H9 (cell line): ENCODE measurements at regions not wholly inside any gene's neighbourhood (a gene's known extent, or its start where the extent isn't known, plus 50 kb on each side); places are given as distances from the start of the nearest gene placed in this dataset.

ENCODE experiments used
- DNase-seq: peaks from one replicate; pipeline ENCODE4 v3.0.0-alpha.2; 2017
- H2AFZ ChIP-seq: one replicate; pipeline ENCODE4 v1.6.1; 2013; ENCODE audit warnings: mild to moderate bottlenecking, low read length, control low read depth, moderate library complexity
- H2AK5ac ChIP-seq: 2 replicates; pipeline ENCODE4 v1.6.1; 2013; ENCODE audit warnings: low read length, control low read depth, mixed read lengths; ENCODE audit not compliant: insufficient read length
- H2BK120ac ChIP-seq: one replicate; pipeline ENCODE4 v1.6.1; 2013; ENCODE audit warnings: low read depth, mild to moderate bottlenecking, low read length, control low read depth, inconsistent platforms; ENCODE audit not compliant: poor library complexity, severe bottlenecking
- H2BK12ac ChIP-seq: 2 replicates; pipeline ENCODE4 v1.6.1; 2013; ENCODE audit warnings: low read length, control low read depth, mixed read lengths, low read depth; ENCODE audit not compliant: insufficient read length
- H2BK15ac ChIP-seq: 2 replicates; pipeline ENCODE4 v1.6.1; 2013; ENCODE audit warnings: low read depth, low read length, control low read depth
- H2BK20ac ChIP-seq: one replicate; pipeline ENCODE4 v1.6.1; 2013; ENCODE audit warnings: low read depth, mild to moderate bottlenecking, low read length, control low read depth, inconsistent platforms; ENCODE audit not compliant: poor library complexity, severe bottlenecking
- H2BK5ac ChIP-seq: 2 replicates; pipeline ENCODE4 v1.6.1; 2013; ENCODE audit warnings: low read length, control low read depth, mixed read lengths; ENCODE audit not compliant: insufficient read length
- H3K14ac ChIP-seq: 2 replicates; pipeline ENCODE4 v1.6.1; 2013; ENCODE audit warnings: low read length, control low read depth; ENCODE audit not compliant: insufficient read depth
- H3K18ac ChIP-seq: 2 replicates; pipeline ENCODE4 v1.6.1; 2013; ENCODE audit warnings: low read depth, mild to moderate bottlenecking, mixed read lengths, low read length, control low read depth; ENCODE audit not compliant: insufficient read length
- H3K23ac ChIP-seq: 2 replicates; pipeline ENCODE4 v1.6.1; 2013; ENCODE audit warnings: low read length, control low read depth, mixed read lengths, low read depth; ENCODE audit not compliant: insufficient read length
- H3K23me2 ChIP-seq: 2 replicates; pipeline ENCODE4 v1.6.1; 2013; ENCODE audit warnings: low read depth, mild to moderate bottlenecking, mixed read lengths, low read length, control low read depth; ENCODE audit not compliant: insufficient read length, poor library complexity, severe bottlenecking
- H3K27ac ChIP-seq: 2 replicates; pipeline ENCODE4 v1.5.1; 2013; ENCODE audit warnings: low read length, control low read depth, mixed read lengths, low read depth; ENCODE audit not compliant: insufficient read length
- H3K27me3 ChIP-seq: 2 replicates; pipeline ENCODE4 v1.6.1; 2013; ENCODE audit warnings: low read length, control low read depth, inconsistent platforms; ENCODE audit not compliant: insufficient read depth
- H3K4ac ChIP-seq: 2 replicates; pipeline ENCODE4 v1.6.1; 2013; ENCODE audit warnings: low read depth, mild to moderate bottlenecking, control low read depth, inconsistent platforms, low read length, moderate library complexity
- H3K4me1 ChIP-seq: 2 replicates; pipeline ENCODE4 v1.6.1; 2013; ENCODE audit warnings: low read length, control low read depth, inconsistent platforms; ENCODE audit not compliant: insufficient read depth
- H3K4me2 ChIP-seq: 2 replicates; pipeline ENCODE4 v1.6.1; 2013; ENCODE audit warnings: low read length, control low read depth, mixed read lengths; ENCODE audit not compliant: insufficient read length, insufficient read depth
- H3K56ac ChIP-seq: 2 replicates; pipeline ENCODE4 v1.6.1; 2013; ENCODE audit warnings: low read depth, mild to moderate bottlenecking, mixed read lengths, low read length, control low read depth; ENCODE audit not compliant: insufficient read length
- H3K79me1 ChIP-seq: 2 replicates; pipeline ENCODE4 v1.6.1; 2013; ENCODE audit warnings: low read depth, mild to moderate bottlenecking, moderate library complexity, low read length, control low read depth, inconsistent platforms; ENCODE audit not compliant: insufficient read depth, poor library complexity, severe bottlenecking
- H3K79me2 ChIP-seq: 2 replicates; pipeline ENCODE4 v1.6.1; 2013; ENCODE audit warnings: low read length, control low read depth, inconsistent platforms; ENCODE audit not compliant: insufficient read depth
- H3K9ac ChIP-seq: 2 replicates; pipeline ENCODE4 v1.6.1; 2013; ENCODE audit warnings: low read length, control low read depth, mixed read lengths; ENCODE audit not compliant: insufficient read length; ENCODE audit errors: extremely low read depth
- H3K9me3 ChIP-seq: one replicate; pipeline ENCODE4 v1.6.1; 2013; ENCODE audit warnings: low read depth, low read length, inconsistent platforms; ENCODE audit not compliant: control insufficient read depth
- H3T11ph ChIP-seq: one replicate; pipeline ENCODE4 v1.6.1; 2013; ENCODE audit warnings: mild to moderate bottlenecking, low read length, control low read depth, inconsistent platforms
- H4K20me1 ChIP-seq: one replicate; pipeline ENCODE4 v1.6.1; 2013; ENCODE audit not compliant: control insufficient read depth, insufficient read length, insufficient read depth
- H4K5ac ChIP-seq: 2 replicates; pipeline ENCODE4 v1.6.1; 2013; ENCODE audit warnings: low read depth, mild to moderate bottlenecking, mixed read lengths, low read length, control low read depth; ENCODE audit not compliant: insufficient read length
- H4K8ac ChIP-seq: replicated peaks from 2 replicates; pipeline ENCODE4 v1.6.1; 2013; ENCODE audit warnings: low read length, control low read depth, mixed read lengths, low read depth; ENCODE audit not compliant: insufficient read length
- H4K91ac ChIP-seq: 2 replicates; pipeline ENCODE4 v1.6.1; 2013; ENCODE audit warnings: low read depth, mild to moderate bottlenecking, moderate library complexity, mixed read lengths, low read length, control low read depth; ENCODE audit not compliant: insufficient read length
- H3K27ac Mint-ChIP-seq, 3 experiments: 2 replicates in 2 of 3; 3 replicates in 1 of 3; pipeline ENCODE4 v1.8.0; 2020 to 2021; ENCODE audit warnings: mixed read lengths in 3 of 3, mild to moderate bottlenecking in 1 of 3, moderate library complexity in 1 of 3
- H3K27me3 Mint-ChIP-seq: 2 replicates; pipeline ENCODE4 v1.8.0; 2021; ENCODE audit warnings: low read depth, mild to moderate bottlenecking, moderate library complexity, mixed read lengths
- H3K36me3 Mint-ChIP-seq, 3 experiments: 2 replicates in 2 of 3; 3 replicates in 1 of 3; pipeline ENCODE4 v1.8.0; 2020 to 2021; ENCODE audit warnings: low read depth in 3 of 3, mixed read lengths in 3 of 3; ENCODE audit not compliant: insufficient read depth in 1 of 3
- H3K4me1 Mint-ChIP-seq, 2 experiments: 2 replicates each; pipeline ENCODE4 v1.8.0; 2020; ENCODE audit warnings: mixed read lengths in 2 of 2
- H3K4me3 Mint-ChIP-seq, 2 experiments: 2 replicates in 1 of 2; 3 replicates in 1 of 2; pipeline ENCODE4 v1.8.0; 2020 to 2021; ENCODE audit warnings: mild to moderate bottlenecking in 2 of 2, mixed read lengths in 2 of 2, moderate library complexity in 1 of 2
- H3K9me3 Mint-ChIP-seq, 2 experiments: 2 replicates in 1 of 2; 3 replicates in 1 of 2; pipeline ENCODE4 v1.8.0; 2020; ENCODE audit warnings: mild to moderate bottlenecking in 2 of 2, mixed read lengths in 2 of 2, moderate library complexity in 1 of 2
- WGBS: extraction: QIAGEN DNeasy Blood & Tissue Kit; methylation state at CpG from one replicate; pipeline ENCODE4 v1.1.7; 2013; ENCODE audit warnings: missing lambda C conversion rate, low lambda C conversion rate, mixed read lengths; ENCODE audit not compliant: insufficient read length; ENCODE audit errors: extremely low coverage; 5-methylcytosine and 5-hydroxymethylcytosine counted together
- TF ChIP-seq, protein P1 (sequence below): fragments of 200-600 bp; sonication (generic); conservative IDR thresholded peaks from 3 replicates; pipeline ENCODE4 v1.8.0; 2021; ENCODE audit warnings: antibody characterized with exemption, mild to moderate bottlenecking

DNA sequence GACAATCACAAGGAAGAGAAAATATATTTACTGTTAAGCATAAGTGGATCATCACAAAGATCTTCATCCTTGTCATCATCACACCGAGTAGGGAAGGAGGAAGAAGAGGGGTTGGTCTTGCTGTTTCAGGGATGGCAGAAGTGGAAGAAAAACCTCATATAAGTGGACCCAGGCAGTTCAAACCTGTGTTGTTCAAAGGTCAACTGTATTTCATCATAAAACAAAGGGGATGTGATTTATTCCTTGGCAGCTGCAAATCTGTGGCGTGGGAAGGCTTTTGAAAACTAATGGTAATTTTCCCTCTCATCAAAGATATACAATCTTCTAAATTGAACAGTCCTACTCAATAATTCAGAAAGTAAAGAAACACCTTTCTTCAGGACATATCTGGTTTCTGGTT is 129.9 kb upstream of the ABI3BP start:
- Mint-ChIP-seq H3K36me3 (no peaks in the 10 kb centered on the region), H3K27ac (no peak overlapping the region; a peak in 1 of 7 replicates), H3K4me1 (no peaks in the 10 kb centered on the region), H3K4me3 (no peak overlapping the region), H3K9me3 (no peaks in the 10 kb centered on the region; a peak in 1 of 5 replicates), H3K27me3 (peaks cover 3% of the 10 kb centered on the region; the same call in 1 of the 2 replicates)
- Histone ChIP-seq H3K23me2 (no peaks in the 10 kb centered on the region), H2AK5ac (no peak overlapping the region), H4K5ac (no peak overlapping the region), H2BK120ac (no peak overlapping the region), H2AFZ (no peak overlapping the region), H2BK20ac (no peak overlapping the region), H3T11ph (no peak overlapping the region), H4K91ac (no peak overlapping the region), H3K14ac (no peak overlapping the region), H2BK12ac (no peak overlapping the region), H3K79me1 (no peaks in the 10 kb centered on the region), H3K27me3 (no peaks in the 10 kb centered on the region), H3K4me2 (no peak overlapping the region), H2BK15ac (no peak overlapping the region), H3K79me2 (no peaks in the 10 kb centered on the region), H3K56ac (no peak overlapping the region), H3K9ac (no peak overlapping the region), H3K27ac (no peak overlapping the region), H3K4me1 (no peaks in the 10 kb centered on the region), H4K8ac (no peak overlapping the region), H3K23ac (no peak overlapping the region), H3K18ac (no peak overlapping the region), H3K4ac (no peak overlapping the region), H2BK5ac (no peak overlapping the region), H3K9me3 (no peaks in the 10 kb centered on the region), H4K20me1 (no peaks in the 10 kb centered on the region)
- no peak for DNase-seq
- TF ChIP-seq, protein P1, sequence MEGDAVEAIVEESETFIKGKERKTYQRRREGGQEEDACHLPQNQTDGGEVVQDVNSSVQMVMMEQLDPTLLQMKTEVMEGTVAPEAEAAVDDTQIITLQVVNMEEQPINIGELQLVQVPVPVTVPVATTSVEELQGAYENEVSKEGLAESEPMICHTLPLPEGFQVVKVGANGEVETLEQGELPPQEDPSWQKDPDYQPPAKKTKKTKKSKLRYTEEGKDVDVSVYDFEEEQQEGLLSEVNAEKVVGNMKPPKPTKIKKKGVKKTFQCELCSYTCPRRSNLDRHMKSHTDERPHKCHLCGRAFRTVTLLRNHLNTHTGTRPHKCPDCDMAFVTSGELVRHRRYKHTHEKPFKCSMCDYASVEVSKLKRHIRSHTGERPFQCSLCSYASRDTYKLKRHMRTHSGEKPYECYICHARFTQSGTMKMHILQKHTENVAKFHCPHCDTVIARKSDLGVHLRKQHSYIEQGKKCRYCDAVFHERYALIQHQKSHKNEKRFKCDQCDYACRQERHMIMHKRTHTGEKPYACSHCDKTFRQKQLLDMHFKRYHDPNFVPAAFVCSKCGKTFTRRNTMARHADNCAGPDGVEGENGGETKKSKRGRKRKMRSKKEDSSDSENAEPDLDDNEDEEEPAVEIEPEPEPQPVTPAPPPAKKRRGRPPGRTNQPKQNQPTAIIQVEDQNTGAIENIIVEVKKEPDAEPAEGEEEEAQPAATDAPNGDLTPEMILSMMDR: no peak
- WGBS: no CpG with 5 or more reads among the region's 2 CpGs
